Epithelial cell of proximal tubule (primary cell): ENCODE measurements at regions not wholly inside any gene's neighbourhood (a gene's known extent, or its start where the extent isn't known, plus 50 kb on each side); places are given as distances from the start of the nearest gene placed in this dataset.
"Not testable (repeated sequence)": the region's sequence is repeated elsewhere in the genome, so short reads cannot be mapped to it uniquely, and the experiment has no call there.

Source experiments
- DNase-seq: peaks from one replicate; pipeline ENCODE4 v3.0.0-alpha.2; 2011; ENCODE audit warnings: low read depth
- H3K4me3 ChIP-seq: 2 replicates; pipeline ENCODE4 v1.5.1; 2011; ENCODE audit warnings: low read depth, mild to moderate bottlenecking, low read length
- CTCF ChIP-seq: conservative IDR thresholded peaks from 2 replicates; pipeline ENCODE4 v1.5.1; 2012; ENCODE audit warnings: low read depth, mild to moderate bottlenecking, low read length

- no peak overlapping the region for H3K4me3 ChIP-seq
- DNase-seq, result no peak
- TF ChIP-seq CTCF, result no peak
Measured at GRCh38 chr5:28603869-28604268, 1565.5 kb upstream of the CDH9 start.

DNA sequence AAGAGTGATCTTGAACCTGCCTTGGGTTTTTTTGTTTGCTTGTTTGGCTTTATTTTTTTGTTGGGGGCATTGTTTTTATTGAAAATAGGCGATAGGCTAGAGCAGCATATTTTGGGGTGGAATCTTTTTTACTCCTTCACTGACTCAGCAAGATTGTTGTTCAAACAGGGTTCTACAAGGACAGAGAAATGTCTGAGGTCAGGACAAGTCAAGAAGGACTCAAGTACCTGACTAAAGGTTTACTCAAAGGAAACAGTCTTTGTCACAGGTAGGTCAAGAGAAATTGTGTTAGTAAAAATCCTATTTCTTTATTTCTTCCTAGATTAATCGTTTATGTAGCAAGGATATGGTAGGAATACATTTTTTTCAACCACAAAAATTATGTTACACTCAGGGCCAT lies 1564.0 kb upstream of the CDH9 start:
- TF ChIP-seq CTCF, result no peak
- H3K4me3 ChIP-seq, result no peak overlapping the region
- DNase-seq, result no peak

- DNase-seq, H3K4me3 ChIP-seq: not testable (repeated sequence)
Measured at GRCh38 chr5:28596707-28597106, 1558.3 kb upstream of the CDH9 start.

- H3K4me3 ChIP-seq, result no peak overlapping the region
- DNase-seq, result no peak
- no peak for TF ChIP-seq CTCF
Measured at GRCh38 chr5:28580616-28581015, 1542.2 kb upstream of the CDH9 start.

DNA sequence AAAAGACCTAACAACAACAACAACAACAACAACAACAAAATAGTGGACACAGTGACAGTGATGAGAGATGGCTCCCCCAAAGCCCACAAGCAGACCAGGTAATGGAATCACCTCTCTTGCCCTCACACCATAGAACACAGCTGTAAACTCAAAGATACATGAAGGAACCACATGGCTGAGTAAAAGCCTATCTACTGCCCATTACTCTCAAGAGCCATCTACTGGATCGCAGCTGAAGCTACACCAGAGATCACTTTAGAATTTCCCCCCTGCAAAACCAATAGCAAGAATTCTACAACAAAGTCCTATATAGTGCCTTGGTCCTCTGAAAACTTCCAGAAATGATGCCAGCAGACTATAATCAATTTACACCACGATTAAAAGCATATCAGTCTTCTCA lies 1537.6 kb upstream of the CDH9 start:
- peak; percentile 9 for DNase-seq
- no peak overlapping the region for H3K4me3 ChIP-seq
- peak; percentile 74 for TF ChIP-seq CTCF

DNA sequence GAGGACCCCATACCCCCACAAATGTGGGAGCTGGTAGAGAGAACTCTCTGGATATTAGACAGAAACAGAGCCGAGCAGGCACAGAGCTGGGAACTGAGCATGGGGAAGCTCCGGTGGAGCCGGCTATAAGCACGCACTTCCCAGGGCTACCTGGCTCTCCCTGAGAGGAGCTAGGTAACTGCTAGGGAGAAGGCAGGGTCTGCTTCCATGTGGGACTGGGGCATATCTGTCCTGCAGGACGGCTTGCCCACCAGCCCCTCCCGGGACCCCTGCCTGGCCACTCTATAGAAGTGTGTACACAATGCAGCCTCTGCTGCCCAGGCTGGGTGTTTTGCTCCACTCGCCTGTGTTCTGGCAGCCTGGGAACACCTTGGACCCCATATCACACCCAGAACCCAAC lies 1537.0 kb upstream of the CDH9 start:
- TF ChIP-seq CTCF, result no peak

DNA sequence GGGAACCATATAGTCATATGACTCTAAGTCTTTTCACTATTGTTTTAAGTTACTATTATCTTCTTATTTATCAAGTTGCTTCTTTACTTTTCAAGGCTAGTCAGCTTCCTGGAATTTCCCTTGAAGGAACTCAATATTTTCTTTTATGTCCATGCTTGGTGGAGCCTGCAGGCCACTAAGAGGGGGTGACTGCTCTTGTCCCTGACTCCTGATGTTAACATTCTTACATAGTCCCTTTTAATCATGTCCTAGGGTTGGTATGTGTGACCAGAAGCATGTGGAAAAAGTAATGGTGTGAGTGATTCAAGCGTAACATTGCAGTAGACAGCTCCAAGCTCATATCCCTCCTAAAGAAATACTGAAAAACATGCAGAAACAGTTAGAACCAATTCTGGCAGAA lies 1536.2 kb upstream of the CDH9 start:
- no peak for TF ChIP-seq CTCF
- no peak overlapping the region for H3K4me3 ChIP-seq
- DNase-seq, result peak; percentile 7

More for the DNA sequence above, 1537.0 kb upstream of the CDH9 start:
- DNase-seq, result no peak
- H3K4me3 ChIP-seq, result no peak overlapping the region

- no peak for DNase-seq
Measured at GRCh38 chr5:28567048-28567447, 1528.7 kb upstream of the CDH9 start.

More at GRCh38 chr5:28567048-28567447, 1528.7 kb upstream of the CDH9 start:
- TF ChIP-seq CTCF, result no peak
- H3K4me3 ChIP-seq, result no peak overlapping the region
